Activated CD4-positive, CD25-positive, alpha-beta regulatory T cell treated with anti-CD3 and anti-CD28 coated beads, Interleukin-2, amount 50 U/mL, for 24 hours (primary cell): ENCODE measurements at regions not wholly inside any gene's neighbourhood (a gene's known extent, or its start where the extent isn't known, plus 50 kb on each side); places are given as distances from the start of the nearest gene placed in this dataset.
A peak's percentile ranks its signal among the peaks of the same experiment; 100 is the strongest.
"Not testable (repeated sequence)": the region's sequence is repeated elsewhere in the genome, so short reads cannot be mapped to it uniquely, and the experiment has no call there.

Experiments used
- ATAC-seq, 2 donors: fragments of 150-1000 bp; cut with Tn5 transposase; one replicate each; pipeline ENCODE4 v1.10.0; 2021; ENCODE audit warnings: mild to moderate bottlenecking in 1 of 2, moderate library complexity in 1 of 2

DNA sequence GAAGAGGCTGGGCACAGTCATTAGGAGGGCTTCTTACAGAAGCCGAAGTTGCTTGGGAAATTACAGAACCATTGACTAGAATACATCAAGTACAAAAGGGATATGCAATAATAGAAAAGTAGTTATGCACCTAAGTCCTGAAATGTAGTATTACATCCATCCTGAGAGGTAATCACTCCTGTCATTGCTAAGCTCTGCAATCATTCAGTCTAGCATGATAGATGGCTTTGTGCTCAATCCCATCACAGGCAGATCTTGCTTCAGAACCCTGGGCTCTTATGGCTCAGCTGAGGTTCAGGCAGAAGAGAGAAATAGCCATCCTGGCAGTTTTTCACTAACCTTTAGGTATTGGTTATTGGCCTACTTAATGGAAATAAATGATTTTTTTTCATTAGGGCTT lies 231.7 kb upstream of the AFF2 start:
- no peak for ATAC-seq

DNA sequence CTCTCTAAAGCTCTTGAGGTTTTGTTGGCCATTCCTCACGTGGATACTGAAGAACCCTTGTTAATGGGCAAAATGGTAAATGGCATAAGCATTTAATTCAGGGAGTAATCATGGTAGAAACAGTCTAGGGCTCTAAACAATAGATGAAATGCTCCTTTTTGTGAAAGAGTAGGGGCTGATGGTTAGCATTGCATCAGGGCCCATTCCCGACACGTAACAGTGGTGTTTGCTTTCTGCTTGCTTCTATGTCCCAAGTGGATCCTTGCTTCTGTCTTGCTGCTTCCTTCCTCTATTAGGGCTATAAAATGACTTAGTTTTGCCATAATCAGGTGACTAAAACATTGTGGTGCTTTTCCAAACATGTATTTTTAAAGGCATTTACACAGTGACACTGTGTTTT lies 230.9 kb upstream of the AFF2 start:
- ATAC-seq = no peak

DNA sequence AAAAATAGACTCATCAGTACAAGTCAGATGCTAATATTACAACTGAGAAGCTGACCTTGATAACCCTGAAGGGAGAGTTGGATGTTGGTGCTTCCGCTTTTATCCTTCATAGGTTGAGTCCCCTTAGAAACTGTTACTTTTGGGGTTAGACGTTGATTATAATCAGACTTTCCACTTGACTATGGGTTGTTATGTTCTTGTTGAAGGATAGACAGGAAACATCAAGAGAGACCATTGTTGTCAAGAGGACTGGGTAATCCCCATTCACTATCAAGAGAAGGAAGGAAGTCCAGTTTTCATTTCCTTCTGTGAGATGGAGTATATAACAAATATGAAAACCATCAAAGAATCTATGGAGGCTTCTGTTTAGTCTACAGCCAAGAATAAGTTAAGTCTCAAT lies 229.9 kb upstream of the AFF2 start:
- ATAC-seq = no peak

DNA sequence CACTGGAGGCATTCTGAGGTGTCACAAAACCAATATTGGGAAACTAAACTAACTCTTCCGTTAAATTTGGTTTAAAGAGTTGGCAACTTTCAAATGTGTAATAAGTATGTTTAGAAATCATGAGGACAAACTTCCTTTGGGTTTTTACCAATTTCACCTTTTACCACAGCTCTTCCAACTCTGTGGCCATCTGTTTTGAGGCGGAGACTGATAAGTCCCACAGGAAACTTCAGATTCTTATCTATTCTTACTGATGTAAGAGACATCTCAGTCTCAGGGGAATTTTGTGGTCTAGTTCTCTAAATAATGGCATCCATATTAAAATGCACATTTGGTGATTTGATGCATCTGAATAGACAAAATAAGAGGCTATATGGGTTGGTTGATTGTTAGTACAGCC lies 229.2 kb upstream of the AFF2 start:
- ATAC-seq = no peak

DNA sequence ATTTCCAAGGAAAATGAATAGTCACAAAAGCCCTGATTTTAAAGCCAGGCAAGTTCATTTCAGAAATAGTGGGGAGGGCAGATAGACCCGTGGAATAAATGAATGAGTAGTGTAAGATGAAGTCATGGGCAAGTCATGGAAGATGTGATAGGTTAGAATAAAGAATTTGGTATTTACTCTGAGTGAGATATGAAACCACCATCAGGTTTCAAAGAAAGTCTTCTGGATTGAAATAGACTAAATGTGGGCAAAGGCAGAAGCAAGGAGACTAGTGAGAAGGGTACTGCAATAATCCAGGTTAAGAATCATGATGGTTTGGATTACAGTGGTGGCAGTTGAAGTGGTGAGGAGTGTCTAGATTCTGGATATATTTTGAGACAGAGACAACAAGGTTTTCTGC lies 218.5 kb upstream of the AFF2 start:
- ATAC-seq = peak; percentile 44 to 66

DNA sequence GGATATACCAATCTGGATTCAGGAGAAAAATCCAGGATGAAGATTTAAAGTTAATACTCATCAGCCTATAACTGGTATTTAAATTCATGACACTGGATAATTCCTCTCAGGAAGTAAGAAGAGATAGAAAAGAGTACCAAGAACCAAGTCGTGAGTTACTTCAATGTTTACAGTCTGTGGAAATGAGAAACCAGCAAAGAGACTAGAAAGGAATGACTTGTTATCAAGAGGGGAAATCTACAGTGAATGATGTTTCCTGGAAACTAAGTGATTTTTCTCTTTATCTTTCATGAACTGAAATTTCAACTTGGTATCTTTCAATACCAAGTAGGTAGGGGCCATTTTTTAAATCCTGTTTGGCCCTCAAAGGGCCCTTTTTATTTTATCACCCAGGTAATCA lies 217.9 kb upstream of the AFF2 start:
- peak; percentile 33 to 51 for ATAC-seq

DNA sequence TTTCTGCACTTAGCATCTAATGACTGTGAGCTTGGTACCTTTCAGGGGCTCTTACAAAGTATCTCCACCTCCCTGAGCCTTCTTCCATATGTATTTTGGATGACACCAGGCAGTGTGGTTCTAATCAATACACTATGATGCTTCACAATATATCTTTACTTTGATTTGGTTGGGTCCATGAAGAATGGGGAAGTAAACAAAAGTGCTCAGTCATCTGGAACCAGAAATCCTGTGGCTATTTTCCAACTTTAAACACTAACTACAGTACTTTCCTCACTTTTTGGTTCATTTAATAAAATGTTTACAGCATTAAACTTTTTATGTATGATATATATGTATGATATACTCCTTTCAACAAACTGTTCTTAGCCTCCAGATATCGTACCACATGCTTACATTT lies 216.4 kb upstream of the AFF2 start:
- ATAC-seq = no peak

DNA sequence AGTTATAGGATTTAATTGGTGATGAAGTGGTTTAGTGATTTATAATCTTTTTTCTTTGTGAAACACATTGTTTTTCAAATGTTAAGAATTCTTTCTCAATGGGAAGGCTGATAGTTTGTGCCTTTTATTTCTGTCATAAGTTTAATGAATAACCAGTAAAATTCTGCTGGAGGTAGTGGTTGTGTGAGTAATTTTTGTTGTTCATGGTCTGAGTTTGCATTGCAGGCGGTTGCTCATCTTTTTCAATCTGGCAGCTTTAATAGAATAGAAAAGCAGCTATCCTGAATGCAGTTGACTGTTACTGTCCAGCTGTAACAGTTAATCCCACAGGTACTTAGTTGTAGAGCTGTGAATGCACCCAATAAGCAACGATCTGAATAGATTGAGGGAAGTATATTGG lies 215.6 kb upstream of the AFF2 start:
- ATAC-seq = no peak

DNA sequence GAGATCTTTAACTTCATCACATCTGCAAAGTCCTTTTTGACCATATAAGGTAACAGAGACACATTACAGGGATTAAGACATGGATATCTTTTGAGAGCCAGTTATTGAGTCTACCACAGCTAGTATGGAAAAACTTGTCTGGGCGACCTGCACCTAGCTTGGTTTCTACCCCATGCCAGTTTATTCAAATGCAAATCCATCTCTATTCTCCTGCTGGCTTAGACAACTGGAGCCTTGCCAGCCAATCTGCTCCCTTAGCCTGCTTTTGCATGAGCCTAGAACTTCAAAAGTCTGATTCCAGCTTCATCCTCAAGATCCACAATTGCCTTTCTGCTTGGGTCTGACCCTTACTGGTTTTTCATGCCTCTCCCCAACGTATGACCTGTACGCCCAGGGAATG lies 212.0 kb upstream of the AFF2 start:
- ATAC-seq = no peak

DNA sequence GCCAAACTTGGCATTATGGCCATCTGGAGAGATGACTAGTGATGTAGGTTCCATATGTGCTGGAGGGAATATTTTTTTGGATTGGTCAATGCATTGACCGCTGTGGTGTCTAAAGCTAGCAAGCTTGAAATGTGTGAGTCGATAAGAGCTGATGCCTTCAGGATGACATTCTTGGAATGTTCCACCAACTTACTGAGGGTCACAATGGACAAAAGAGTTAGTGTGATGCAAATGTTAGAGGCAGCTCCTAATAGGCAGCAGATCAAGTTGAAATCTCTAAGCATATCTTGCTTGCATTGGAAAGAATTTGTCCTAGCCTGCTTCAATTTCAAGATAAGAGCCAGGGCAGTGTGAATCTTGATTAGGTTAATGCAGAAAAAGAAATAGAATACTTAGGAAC lies 210.4 kb upstream of the AFF2 start:
- no peak for ATAC-seq

DNA sequence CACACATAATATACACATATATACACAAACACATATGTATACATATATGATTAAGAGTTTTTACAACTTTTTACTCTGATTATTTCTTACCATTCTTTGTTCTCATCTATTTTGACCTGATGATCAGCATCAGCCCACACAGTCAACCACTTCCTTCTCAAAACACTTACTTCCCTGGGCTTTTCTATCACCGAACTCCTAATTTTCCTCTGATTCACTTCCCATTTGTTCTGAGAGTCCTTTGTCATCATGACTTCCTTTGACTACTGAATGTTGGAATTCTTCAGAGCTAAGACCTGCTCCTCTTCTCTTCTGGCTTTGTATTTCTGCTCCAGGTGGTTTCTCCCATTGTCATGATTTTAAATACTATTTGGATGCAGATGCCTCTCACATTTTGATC lies 209.5 kb upstream of the AFF2 start:
- ATAC-seq = no peak

DNA sequence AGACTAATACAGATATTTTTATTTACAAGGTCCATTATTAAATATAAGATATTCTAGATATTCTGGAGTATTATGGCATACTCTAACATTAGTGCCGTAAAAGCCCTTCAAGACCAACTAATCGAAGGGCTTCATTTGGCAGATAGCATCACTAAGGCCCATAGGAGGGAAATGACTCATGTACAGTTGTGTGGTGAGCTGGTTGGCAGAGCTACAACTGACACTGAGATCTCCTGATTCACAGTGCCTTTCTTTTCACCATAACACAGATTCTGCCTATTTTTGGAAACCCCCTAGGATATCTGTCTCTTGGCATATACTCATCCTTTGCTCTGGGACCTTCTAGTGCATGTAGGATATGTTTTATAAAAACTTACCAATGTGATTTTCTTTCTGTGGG lies 201.7 kb upstream of the AFF2 start:
- ATAC-seq = peak; percentile 72 to 81

DNA sequence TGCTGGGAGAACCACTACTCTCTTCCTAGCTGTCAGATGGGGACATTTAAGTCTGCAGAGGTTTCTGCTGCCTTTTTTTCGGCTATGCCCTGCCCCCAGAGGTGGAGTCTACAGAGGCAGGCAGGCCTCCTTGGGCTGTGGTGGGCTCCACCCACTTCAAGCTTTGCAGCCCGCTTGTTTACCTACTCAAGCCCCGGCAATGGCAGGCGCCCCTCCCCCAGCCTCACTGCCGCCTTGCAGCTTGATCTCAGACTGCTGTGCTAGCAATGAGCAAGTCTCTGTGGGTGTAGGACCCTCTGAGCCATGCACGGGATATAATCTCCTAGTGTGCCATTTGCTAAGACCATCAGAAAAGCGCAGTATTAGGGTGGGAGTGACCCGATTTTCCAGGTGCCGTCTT lies 195.2 kb upstream of the AFF2 start:
- ATAC-seq = not testable (repeated sequence)

DNA sequence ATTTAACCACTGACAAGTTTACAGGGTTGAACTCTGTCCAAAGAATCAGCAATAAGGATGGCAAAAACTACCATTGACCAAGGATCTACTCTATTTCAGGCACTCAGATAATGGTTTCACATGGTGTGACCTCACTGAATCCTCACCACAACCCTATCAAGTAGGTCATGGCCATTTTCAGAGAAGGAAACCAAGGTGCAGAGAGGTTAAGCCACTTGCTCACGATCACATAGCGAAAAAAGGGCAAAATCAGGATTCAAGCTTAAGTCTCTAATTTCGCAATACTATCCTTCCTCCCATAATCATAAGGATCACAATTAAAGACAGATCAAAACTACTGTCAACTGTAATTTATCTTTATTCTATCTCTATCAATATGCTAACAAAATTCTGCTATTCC lies 191.0 kb upstream of the AFF2 start:
- ATAC-seq = no peak

DNA sequence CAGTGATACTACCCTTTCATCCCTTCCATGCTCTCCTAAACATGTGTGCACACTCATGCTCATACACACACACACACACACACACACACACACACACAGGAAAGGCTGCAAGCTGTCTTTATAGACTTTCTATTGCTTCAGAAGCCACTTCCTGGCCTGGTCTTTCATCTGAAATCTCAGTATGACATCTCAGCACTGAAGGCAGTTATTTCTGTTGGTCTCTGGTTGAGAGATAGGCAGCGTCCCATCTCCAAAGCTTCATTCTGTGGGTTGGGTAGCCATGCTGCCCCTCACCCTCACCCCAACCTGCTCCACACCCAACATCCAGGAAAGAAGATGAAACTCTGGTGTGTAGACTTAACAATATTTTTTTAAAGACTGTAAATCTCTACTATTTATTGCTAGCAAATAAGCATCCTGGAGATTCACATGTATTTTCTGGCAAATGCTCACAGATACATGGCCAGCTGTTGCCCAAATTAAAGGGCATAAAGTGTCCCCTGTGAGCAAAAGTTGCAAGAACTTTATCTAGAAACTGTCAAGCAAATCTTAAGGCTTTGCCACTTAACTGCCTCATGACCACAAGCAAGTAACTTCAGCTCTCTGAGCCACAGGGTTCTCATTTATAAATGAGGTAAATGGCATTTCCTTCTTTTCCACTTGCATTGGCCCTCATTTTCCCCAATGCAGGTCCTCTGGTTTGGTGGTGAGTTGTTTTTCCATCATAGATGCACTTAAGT lies 189.8 kb upstream of the AFF2 start:
- ATAC-seq = peak; percentile 51 to 70

DNA sequence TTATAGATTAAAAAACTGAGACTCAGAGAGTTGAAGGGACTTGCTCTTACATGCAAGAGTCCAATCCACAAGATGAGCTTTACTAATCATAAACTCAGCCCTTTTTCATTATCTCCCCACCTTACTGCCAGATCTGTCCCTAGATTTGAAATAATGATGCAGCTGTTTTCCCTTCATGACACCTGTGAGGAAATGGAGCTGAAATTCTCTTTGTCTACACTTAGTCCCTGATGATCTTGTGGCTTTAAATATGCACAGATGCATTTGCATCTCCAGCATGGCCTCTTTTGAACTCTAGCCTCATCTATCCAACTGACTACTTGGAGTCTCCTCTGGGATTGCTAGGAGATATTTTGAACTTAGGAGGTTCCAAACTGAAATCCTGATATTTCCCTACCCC lies 188.9 kb upstream of the AFF2 start:
- ATAC-seq = no peak

DNA sequence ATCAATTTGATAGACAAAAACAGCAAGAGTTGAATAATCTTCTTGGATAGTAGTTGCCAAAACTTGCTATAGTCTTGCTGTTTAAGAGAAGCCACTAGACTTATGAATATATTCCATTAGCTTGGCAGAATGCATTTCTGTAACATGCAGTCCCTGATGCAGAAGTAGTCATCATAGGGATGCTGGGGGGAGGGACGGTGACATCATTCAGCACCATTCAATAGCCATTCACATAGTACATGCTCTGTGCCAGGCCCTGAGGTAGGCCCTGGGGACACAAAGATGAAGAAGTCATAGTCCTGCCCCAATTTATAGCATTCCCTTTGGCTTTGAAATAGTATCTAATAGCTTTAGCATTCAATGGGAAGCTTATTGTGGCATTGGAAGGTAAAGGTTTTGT lies 185.5 kb upstream of the AFF2 start:
- no peak for ATAC-seq

DNA sequence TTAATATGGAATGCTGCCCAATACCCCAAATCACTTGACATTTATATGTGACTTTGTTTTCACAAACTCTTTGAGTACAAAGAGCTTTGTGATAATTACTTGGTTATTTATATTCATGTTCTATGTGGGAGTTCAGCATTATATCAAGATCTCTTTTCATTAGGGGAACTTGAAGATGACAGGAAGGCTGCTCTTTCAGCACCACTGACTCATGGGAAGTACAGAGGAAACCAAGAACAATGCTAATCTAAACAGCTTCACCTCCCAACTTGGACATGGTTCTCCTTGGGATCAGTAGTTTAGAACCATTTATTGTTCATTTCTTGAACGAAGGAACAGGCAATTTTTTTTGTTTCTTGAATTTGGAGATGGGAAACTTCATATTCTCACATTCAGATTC lies 184.0 kb upstream of the AFF2 start:
- no peak for ATAC-seq

DNA sequence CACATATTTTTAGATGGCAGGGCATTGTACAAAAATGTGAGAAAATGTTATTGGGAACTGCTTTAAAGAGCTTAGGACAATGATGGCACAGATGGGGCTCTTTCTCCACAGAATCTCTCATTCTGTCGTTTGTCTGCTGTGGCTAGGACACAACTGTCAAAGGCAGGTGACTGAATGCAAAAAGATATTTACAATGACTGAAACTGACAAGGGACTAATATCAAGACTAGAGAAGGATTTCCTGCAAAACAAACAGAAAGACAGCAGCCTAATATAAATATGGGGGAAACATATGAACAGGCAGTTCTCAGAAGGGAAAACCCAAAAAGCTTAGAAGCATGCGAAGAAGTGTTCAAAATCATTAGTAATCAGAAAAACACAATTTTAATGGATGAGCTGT lies 177.5 kb upstream of the AFF2 start:
- ATAC-seq = no peak

DNA sequence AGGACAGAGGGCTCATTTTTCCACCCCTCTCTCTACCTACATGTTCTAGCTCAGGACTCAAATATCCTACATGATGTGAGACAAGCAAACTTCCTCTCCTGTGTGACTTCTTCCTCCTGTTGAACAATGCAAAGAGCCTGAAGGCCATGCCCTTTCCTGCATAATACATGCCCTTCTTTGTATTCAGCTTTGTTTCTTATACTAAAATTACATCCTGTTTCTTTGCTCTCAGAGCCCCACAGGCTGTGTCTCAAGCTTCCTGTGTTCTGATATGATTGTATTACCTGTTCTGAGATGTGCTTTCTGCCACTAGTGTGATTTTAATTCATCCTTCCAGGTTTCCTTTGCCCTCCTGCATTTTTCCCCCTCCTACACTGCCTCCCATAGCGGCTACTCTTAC lies 166.4 kb upstream of the AFF2 start:
- no peak for ATAC-seq

DNA sequence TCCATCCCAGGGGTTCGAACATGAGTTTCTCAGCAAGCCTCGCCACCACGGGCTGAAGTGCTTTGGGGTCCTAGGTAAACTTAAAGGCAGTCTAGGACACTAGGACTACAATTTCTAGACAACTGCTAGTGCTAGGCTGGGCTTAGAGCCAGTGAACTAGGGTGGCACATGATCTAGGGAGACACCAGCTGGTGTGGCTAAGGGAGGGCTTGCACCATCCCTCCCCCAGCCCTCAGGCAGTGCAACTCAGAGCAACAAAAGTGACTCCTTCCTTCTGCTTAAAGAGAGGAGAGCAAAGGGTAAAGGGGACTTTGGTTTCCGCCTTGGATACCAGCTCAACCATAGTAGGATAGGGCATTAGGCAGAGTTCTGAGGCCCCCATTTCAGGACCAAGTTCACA lies 162.5 kb upstream of the AFF2 start:
- ATAC-seq = no peak

DNA sequence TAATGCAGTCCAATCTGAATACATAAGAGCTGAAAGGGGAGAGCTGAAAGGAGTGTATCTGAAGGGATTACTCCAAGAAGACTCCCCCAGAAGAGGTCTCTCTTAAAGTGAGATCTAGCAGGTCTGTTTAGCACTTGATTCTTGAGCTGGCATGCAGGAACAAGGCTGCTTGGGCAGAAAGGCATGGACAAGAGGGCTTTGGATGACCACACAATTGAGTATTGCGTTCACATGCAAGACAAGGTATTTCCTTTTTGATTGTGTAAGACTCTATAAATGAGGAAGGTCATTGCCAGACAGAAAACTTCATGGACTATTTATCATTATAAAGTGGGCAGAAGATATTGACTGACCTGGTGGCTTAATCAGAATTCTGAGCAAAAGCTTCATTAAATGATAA lies 145.5 kb upstream of the AFF2 start:
- ATAC-seq = no peak

DNA sequence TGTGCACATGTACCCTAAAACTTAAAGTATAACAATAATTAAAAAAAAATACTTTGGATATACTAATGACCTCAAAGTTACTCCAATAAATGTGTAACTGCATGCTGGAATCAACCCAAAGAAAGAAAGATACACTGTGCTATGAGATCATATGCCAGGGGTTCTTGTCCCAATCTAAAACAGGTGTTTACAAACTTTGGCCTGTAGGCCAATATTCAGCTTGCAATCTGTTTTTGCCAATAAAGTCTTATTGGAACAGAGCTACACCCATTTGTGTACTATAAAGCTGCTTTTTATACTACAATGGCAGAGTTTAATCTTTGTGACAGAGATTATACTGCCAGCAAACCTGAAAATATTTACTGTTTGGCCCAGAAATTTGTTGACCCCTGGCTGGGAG lies 138.8 kb upstream of the AFF2 start:
- no peak for ATAC-seq

DNA sequence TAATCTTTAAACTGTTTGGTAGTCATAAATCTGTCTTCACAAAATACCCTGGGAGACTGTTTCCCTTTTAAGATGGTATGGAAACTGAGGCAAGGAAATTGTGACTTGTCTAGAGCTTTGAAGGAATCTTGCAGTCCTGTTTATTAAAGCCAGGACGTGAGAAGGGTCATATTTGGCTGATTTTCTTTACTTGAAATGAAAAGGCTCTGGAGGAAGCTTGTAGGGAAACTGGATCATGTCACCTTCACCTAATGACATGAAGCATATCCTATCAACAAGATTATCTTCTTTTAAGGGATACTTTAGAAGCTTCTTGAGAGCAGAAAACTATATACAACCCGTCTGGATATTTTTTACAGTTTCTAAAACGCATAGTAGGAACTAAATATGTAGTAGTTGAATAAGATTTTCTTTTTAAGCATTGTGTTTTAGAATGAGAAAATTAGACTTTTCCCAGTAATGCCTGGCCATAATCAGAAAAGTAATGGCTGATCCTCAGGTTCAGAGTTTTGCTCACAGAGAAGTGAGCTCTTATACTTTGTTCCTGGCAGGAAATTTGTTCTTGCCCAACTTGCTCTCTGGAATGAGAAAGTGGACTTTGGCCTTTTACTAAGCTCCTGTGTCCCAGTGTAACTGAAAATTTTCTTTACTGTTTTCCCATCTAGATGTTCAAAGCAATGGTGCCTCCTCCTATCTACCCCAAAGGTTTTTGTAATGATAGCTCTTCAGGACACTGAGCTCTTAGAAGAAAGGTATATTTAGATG lies 136.8 kb upstream of the AFF2 start:
- no peak for ATAC-seq

DNA sequence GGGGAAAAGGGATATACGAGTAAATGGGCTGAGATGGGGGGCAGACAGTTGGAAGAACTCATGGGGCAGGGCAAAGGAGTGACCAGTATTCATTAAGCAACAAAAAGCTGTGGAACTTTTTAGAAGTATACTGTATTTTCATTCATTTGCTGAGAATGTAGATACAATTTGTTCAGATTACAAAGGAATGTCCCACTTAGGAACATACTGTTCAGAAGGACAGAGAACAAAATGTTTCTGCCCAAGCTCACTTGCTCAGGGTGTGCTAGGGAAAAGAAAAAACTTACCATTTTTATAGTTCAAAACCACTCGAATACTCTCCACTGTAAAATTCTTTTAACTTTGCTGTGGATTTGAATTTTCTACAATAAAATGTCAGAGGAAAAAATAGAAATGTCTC lies 135.2 kb upstream of the AFF2 start:
- ATAC-seq = no peak
